GM04503 (cell line): ENCODE measurements at regions not wholly inside any gene's neighbourhood (a gene's known extent, or its start where the extent isn't known, plus 50 kb on each side); places are given as distances from the start of the nearest gene placed in this dataset.
"Not testable (repeated sequence)": the region's sequence is repeated elsewhere in the genome, so short reads cannot be mapped to it uniquely, and the experiment has no call there.

ENCODE experiments used
- DNase-seq: peaks from one replicate; pipeline ENCODE4 v3.0.0-alpha.2; 2012; ENCODE audit warnings: low read depth

- DNase-seq: no peak
These were observed 876.8 kb downstream of the RPS29 start for GRCh38 chr14:48709277-48709785.

GRCh38 chr14:48704639-48705038 lies 881.5 kb downstream of the RPS29 start:
- DNase-seq: no peak

- DNase-seq: no peak
These were observed 882.3 kb downstream of the RPS29 start for GRCh38 chr14:48703728-48704467.

- DNase-seq: not testable (repeated sequence)
These were observed 888.8 kb downstream of the RPS29 start for GRCh38 chr14:48697362-48697761.

- no peak for DNase-seq
These were observed 892.4 kb downstream of the RPS29 start for GRCh38 chr14:48693793-48694192.

- DNase-seq: no peak
These were observed 895.8 kb downstream of the RPS29 start for GRCh38 chr14:48690349-48690748.

GRCh38 chr14:48686650-48687049 lies 899.5 kb downstream of the RPS29 start:
- DNase-seq: no peak

GRCh38 chr14:48672506-48672905 lies 913.7 kb downstream of the RPS29 start:
- DNase-seq: no peak

- no peak for DNase-seq
These were observed 915.2 kb downstream of the RPS29 start for GRCh38 chr14:48670939-48671338.

GRCh38 chr14:48665077-48665784 lies 920.9 kb downstream of the RPS29 start:
- no peak for DNase-seq

- DNase-seq: no peak
These were observed 942.9 kb downstream of the RPS29 start for GRCh38 chr14:48643241-48643640.

- no peak for DNase-seq
These were observed 953.5 kb upstream of the MDGA2 start for GRCh38 chr14:48628870-48629269.

- DNase-seq: no peak
These were observed 947.6 kb upstream of the MDGA2 start for GRCh38 chr14:48622980-48623379.

GRCh38 chr14:48618057-48618456 lies 942.7 kb upstream of the MDGA2 start:
- no peak for DNase-seq

- no peak for DNase-seq
These were observed 941.5 kb upstream of the MDGA2 start for GRCh38 chr14:48616931-48617330.

- no peak for DNase-seq
These were observed 940.2 kb upstream of the MDGA2 start for GRCh38 chr14:48615618-48616017.

GRCh38 chr14:48614003-48614402 lies 938.6 kb upstream of the MDGA2 start:
- no peak for DNase-seq

GRCh38 chr14:48606960-48607359 lies 931.6 kb upstream of the MDGA2 start:
- DNase-seq: not testable (repeated sequence)

- no peak for DNase-seq
These were observed 923.1 kb upstream of the MDGA2 start for GRCh38 chr14:48598458-48598857.

GRCh38 chr14:48586099-48586498 lies 910.7 kb upstream of the MDGA2 start:
- DNase-seq: no peak

GRCh38 chr14:48584031-48584430 lies 908.6 kb upstream of the MDGA2 start:
- no peak for DNase-seq

GRCh38 chr14:48582938-48583337 lies 907.5 kb upstream of the MDGA2 start:
- no peak for DNase-seq

- no peak for DNase-seq
These were observed 905.3 kb upstream of the MDGA2 start for GRCh38 chr14:48580692-48581091.
